KMS-11 (cell line): ENCODE measurements at regions not wholly inside any gene's neighbourhood (a gene's known extent, or its start where the extent isn't known, plus 50 kb on each side); places are given as distances from the start of the nearest gene placed in this dataset.
A peak's percentile ranks its signal among the peaks of the same experiment; 100 is the strongest.
"Not testable (repeated sequence)": the region's sequence is repeated elsewhere in the genome, so short reads cannot be mapped to it uniquely, and the experiment has no call there.

Source experiments
- H2AFZ ChIP-seq: fragments of 200-600 bp; sonication (generic); 2 replicates; pipeline ENCODE4 v1.6.1; 2016; ENCODE audit warnings: antibody characterized with exemption, mixed run types, low read depth
- H3K27ac ChIP-seq: fragments of 200-600 bp; sonication (generic); 2 replicates; pipeline ENCODE4 v1.6.1; 2016; ENCODE audit warnings: mild to moderate bottlenecking, mixed run types
- H3K27me3 ChIP-seq: fragments of 200-600 bp; sonication (generic); 2 replicates; pipeline ENCODE4 v1.6.1; 2017; ENCODE audit warnings: mild to moderate bottlenecking, low read depth, mixed run types, moderate library complexity; ENCODE audit not compliant: insufficient read depth
- H3K36me3 ChIP-seq: fragments of 200-600 bp; sonication (generic); 2 replicates; pipeline ENCODE4 v1.6.1; 2017; ENCODE audit warnings: mild to moderate bottlenecking, mixed run types; ENCODE audit not compliant: insufficient read depth
- H3K4me1 ChIP-seq: fragments of 200-600 bp; sonication (generic); 2 replicates; pipeline ENCODE4 v1.6.1; 2016; ENCODE audit warnings: mild to moderate bottlenecking, low read depth, mixed run types; ENCODE audit not compliant: poor library complexity, severe bottlenecking
- H3K4me2 ChIP-seq: fragments of 200-600 bp; sonication (generic); 2 replicates; pipeline ENCODE4 v1.7.0; 2016; ENCODE audit warnings: mild to moderate bottlenecking, mixed run types
- H3K4me3 ChIP-seq: fragments of 200-600 bp; sonication (generic); IDR thresholded peaks from 2 replicates; pipeline ENCODE4 v1.6.1; 2017; ENCODE audit warnings: low read depth, low read length, mixed read lengths; ENCODE audit not compliant: insufficient read depth
- H3K79me2 ChIP-seq: fragments of 200-600 bp; sonication (generic); 2 replicates; pipeline ENCODE4 v1.6.1; 2016; ENCODE audit warnings: low read depth, mixed run types; ENCODE audit not compliant: insufficient read depth
- H3K9ac ChIP-seq: fragments of 200-600 bp; sonication (generic); 2 replicates; pipeline ENCODE4 v1.6.1; 2016; ENCODE audit warnings: mild to moderate bottlenecking, mixed run types
- H4K20me1 ChIP-seq: fragments of 200-600 bp; sonication (generic); 2 replicates; pipeline ENCODE4 v1.6.1; 2016; ENCODE audit warnings: mild to moderate bottlenecking, mixed run types; ENCODE audit not compliant: insufficient read depth
- CTCF ChIP-seq: fragments of 200-600 bp; sonication (generic); conservative IDR thresholded peaks from 2 replicates; pipeline ENCODE4 v1.6.1; 2017; ENCODE audit warnings: low read depth, mild to moderate bottlenecking, antibody characterized with exemption, low read length, moderate library complexity, mixed read lengths

- TF ChIP-seq CTCF, result no peak
- Histone ChIP-seq H3K4me3 (no peak overlapping the region), H3K27me3 (no peaks in the 10 kb centered on the region), H3K36me3 (no peaks in the 10 kb centered on the region), H3K9ac (peak overlapping the region; percentile 4; the same call in 1 of the 2 replicates), H3K27ac (peak overlapping the region; percentile 53), H2AFZ (peak overlapping the region; percentile 56), H3K79me2 (no peaks in the 10 kb centered on the region), H3K4me1 (peaks cover 30% of the 10 kb centered on the region), H3K4me2 (peak overlapping the region; percentile 61), H4K20me1 (no peaks in the 10 kb centered on the region)
Observed at GRCh38 chr5:30131-30530, 61.8 kb upstream of the PLEKHG4B start.

DNA sequence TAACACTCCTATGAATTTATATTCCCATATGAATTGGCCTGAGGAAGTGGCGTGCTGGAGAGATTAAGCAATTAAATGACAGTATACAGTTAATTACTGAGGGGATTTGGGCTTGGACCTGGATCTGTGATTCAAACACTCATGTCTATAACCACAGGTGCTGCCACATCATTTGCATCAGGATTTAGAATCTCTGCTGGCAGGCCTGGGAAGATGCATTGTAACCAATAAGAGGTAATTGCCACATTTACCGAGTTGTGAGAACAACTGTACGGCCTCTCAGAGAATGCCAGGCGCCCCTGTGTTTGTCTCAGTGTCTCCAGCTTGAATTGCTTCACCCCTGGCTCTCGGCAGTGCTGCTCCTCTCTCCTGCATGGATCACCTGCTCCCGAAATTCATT, 61.4 kb upstream of the PLEKHG4B start:
- not testable (repeated sequence) for H4K20me1 ChIP-seq, H3K36me3 ChIP-seq, H3K79me2 ChIP-seq, H3K4me3 ChIP-seq, H3K27me3 ChIP-seq
- peak overlapping the region; percentile 53 for H3K27ac ChIP-seq
- peaks cover 30% of the 10 kb centered on the region for H3K4me1 ChIP-seq
- peak overlapping the region; percentile 4; the same call in 1 of the 2 replicates for H3K9ac ChIP-seq
- peak overlapping the region; percentile 61 for H3K4me2 ChIP-seq
- peak overlapping the region; percentile 56 for H2AFZ ChIP-seq

DNA sequence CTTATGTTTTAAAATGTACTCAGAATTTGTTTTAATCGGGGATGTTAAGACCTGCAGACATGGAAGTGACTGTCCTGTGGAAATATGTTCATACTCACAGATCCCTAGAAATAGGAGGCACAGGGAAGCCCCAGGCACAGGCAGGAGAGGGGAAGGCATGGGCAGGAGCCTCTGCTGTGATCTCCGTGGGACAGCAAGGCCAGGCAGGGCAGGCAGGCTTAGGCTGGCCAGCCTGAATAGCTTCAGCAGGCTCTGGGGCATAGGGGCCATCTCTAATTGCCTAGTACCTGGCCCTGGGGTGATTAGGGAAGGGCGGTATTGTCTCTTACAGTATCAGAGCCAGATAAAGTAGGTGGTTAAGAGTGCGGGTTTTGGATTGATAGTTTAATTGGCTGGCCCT, 59.8 kb upstream of the PLEKHG4B start:
- peaks cover 30% of the 10 kb centered on the region for H3K4me1 ChIP-seq
- H3K27ac ChIP-seq, result no peak overlapping the region
- H3K36me3 ChIP-seq, result no peaks in the 10 kb centered on the region
- H3K27me3 ChIP-seq, result no peaks in the 10 kb centered on the region
- TF ChIP-seq CTCF, result no peak
- no peak overlapping the region for H3K9ac ChIP-seq
- no peak overlapping the region for H3K4me2 ChIP-seq
- no peak overlapping the region for H2AFZ ChIP-seq
- H3K4me3 ChIP-seq, result no peak overlapping the region
- H3K79me2 ChIP-seq, result no peaks in the 10 kb centered on the region
- H4K20me1 ChIP-seq, result no peaks in the 10 kb centered on the region

DNA sequence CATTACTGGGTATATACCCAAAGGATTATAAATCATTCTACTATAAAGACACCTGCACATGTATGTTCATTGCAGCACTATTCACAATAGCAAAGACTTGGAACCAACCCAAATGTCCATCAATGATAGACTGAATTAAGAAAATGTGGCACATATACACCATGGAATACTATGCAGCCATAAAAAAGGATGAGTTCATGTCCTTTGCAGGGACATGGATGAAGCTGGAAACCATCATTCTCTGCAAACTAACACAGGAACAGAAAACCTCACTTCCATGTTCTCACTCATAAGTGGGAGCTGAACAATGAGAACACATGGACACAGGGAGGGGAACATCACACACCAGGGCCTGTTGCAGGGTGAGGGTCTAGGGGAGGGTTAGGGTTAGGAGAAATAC, 56.4 kb upstream of the PLEKHG4B start:
- H4K20me1 ChIP-seq, H3K36me3 ChIP-seq, H3K4me2 ChIP-seq, H3K4me3 ChIP-seq, H2AFZ ChIP-seq, H3K9ac ChIP-seq, H3K27me3 ChIP-seq, H3K79me2 ChIP-seq, H3K27ac ChIP-seq: not testable (repeated sequence)
- peaks cover 14% of the 10 kb centered on the region for H3K4me1 ChIP-seq

GRCh38 chr5:37207-37606, 54.8 kb upstream of the PLEKHG4B start:
- H3K4me2 ChIP-seq, H3K27ac ChIP-seq, H3K4me1 ChIP-seq, H3K4me3 ChIP-seq, H3K36me3 ChIP-seq, H2AFZ ChIP-seq, H3K27me3 ChIP-seq, H4K20me1 ChIP-seq, H3K9ac ChIP-seq, H3K79me2 ChIP-seq: not testable (repeated sequence)

DNA sequence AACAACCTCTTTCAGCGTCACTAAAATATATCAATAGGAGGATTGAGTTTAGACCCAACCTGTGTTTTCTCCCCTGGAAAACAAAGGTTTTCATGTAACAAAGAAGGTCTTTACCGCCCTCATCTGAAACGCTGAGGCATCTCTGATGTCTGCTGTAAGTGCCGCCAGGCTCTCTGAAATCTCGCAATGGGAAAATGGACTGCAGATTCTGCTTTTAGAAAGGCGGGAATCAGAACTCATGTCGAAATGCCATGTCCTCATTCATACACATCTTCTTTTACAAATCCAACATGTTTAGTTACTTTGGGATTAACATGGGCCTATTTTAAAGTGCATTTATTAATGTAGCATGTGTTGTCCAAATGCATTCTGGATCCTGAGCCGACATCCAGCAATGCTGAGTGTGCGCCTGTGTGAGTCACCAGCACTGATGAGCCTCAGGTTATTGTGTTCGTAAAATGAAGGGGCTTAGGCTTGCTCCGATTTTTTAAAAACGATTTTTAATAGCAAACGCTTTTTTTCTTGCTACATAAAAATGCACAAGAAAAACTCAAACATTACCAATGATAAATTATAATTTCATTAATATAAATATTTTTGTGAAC, 51.9 kb upstream of the PLEKHG4B start:
- H3K27ac ChIP-seq, result no peak overlapping the region
- TF ChIP-seq CTCF, result no peak
- no peaks in the 10 kb centered on the region for H3K79me2 ChIP-seq
- no peak overlapping the region for H3K9ac ChIP-seq
- no peaks in the 10 kb centered on the region for H3K27me3 ChIP-seq
- H2AFZ ChIP-seq, result no peak overlapping the region
- H3K4me3 ChIP-seq, result no peak overlapping the region
- no peaks in the 10 kb centered on the region for H4K20me1 ChIP-seq
- H3K4me1 ChIP-seq, result no peaks in the 10 kb centered on the region
- no peaks in the 10 kb centered on the region for H3K36me3 ChIP-seq
- H3K4me2 ChIP-seq, result no peak overlapping the region
